ENCODE measurements at regions not wholly inside any gene's neighbourhood (a gene's known extent, or its start where the extent isn't known, plus 50 kb on each side); places are given as distances from the start of the nearest gene placed in this dataset.

DNA sequence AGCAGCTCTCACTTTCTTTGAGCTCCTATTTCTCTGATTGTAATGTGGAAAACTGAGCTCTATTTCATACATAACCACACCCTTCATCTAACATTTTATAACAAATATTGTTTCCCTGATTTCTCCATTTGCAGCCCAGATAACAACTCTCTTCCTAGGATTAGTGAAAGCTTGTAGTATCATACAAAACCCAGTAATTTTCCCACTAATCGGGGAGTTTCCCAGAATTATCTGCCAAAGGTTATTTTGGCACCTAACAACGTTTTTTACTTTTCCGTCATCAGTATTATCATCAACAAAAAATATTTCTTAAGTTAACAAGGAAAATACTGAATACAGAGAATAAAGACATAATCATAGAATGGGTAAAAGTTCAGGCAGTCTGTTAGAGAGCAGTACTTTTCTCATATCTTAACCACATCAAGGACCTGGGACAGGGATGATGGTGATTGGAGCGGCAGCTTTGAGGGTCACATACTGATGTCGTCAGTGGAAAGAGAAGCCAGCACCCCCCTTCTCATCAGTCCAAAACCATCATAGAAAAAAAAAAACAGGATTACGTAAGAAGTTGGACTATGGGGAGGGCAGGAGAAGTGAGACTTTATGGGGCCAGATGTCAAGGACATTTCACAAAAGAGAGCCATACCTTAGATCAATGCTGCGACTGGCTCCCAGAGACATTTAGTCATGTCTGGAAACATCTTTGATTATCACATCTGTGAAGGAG, 166.1 kb upstream of the TNFAIP3 start:
- ATAC-seq (no peak), DNase-seq (no peak)
- H3K4me1 ChIP-seq (ENCODE audit: insufficient read depth, low read length), result peaks cover 10% of the 10 kb centered on the region; the same call in 1 of the 2 replicates
- H3K4me2 ChIP-seq (ENCODE audit: low read length), result no peak overlapping the region
- H3F3A ChIP-seq (ENCODE audit: low read length, unreplicated experiment), result no peaks in the 10 kb centered on the region
- ChIA-PET POLR2A (ENCODE audit: unreplicated experiment) (interaction anchor here (0.7 kb wide), 1 partner anchor 275 kb away, joined by 3 read pairs; no protein-coding TSS in a partner anchor), CTCF (no interaction called here)
- H3K9me3 ChIP-seq (ENCODE audit: low read length), result no peaks in the 10 kb centered on the region
- H3K4me3 ChIP-seq (ENCODE audit: low read length), result no peak overlapping the region
- H4K20me1 ChIP-seq (ENCODE audit: low read length), result no peaks in the 10 kb centered on the region
- TF ChIP-seq EZH2 (IDR thresholded peaks at IDR 0.05; ENCODE audit: low read length, unreplicated experiment) (no peak), EZH2phosphoT487 (IDR thresholded peaks at IDR 0.05; ENCODE audit: borderline replicate concordance, low read length) (no peak)
- TF ChIP-seq, protein P1, sequence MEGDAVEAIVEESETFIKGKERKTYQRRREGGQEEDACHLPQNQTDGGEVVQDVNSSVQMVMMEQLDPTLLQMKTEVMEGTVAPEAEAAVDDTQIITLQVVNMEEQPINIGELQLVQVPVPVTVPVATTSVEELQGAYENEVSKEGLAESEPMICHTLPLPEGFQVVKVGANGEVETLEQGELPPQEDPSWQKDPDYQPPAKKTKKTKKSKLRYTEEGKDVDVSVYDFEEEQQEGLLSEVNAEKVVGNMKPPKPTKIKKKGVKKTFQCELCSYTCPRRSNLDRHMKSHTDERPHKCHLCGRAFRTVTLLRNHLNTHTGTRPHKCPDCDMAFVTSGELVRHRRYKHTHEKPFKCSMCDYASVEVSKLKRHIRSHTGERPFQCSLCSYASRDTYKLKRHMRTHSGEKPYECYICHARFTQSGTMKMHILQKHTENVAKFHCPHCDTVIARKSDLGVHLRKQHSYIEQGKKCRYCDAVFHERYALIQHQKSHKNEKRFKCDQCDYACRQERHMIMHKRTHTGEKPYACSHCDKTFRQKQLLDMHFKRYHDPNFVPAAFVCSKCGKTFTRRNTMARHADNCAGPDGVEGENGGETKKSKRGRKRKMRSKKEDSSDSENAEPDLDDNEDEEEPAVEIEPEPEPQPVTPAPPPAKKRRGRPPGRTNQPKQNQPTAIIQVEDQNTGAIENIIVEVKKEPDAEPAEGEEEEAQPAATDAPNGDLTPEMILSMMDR (conservative IDR thresholded peaks at IDR 0.05; ENCODE audit: low read depth, low read length), result no peak
- no peaks in the 10 kb centered on the region for H3K27me3 ChIP-seq (ENCODE audit: low read length)
- intact Hi-C loops (cut with micrococcal nuclease), result no loop called here
- no peaks in the 10 kb centered on the region for H3K9me2 ChIP-seq (replicated peaks; ENCODE audit: low read length)
- no peak overlapping the region for H3K9ac ChIP-seq (ENCODE audit: low read length)
- no peak overlapping the region for H3K27ac ChIP-seq (ENCODE audit: low read length)
- no peak overlapping the region for H2AFZ ChIP-seq (ENCODE audit: low read length)
- no peaks in the 10 kb centered on the region for H3K79me2 ChIP-seq (ENCODE audit: low read length)
- BruUV-seq (replicated peaks), result no TSS peak
- no peaks in the 10 kb centered on the region for H3K36me3 ChIP-seq (ENCODE audit: low read depth, low read length)

DNA sequence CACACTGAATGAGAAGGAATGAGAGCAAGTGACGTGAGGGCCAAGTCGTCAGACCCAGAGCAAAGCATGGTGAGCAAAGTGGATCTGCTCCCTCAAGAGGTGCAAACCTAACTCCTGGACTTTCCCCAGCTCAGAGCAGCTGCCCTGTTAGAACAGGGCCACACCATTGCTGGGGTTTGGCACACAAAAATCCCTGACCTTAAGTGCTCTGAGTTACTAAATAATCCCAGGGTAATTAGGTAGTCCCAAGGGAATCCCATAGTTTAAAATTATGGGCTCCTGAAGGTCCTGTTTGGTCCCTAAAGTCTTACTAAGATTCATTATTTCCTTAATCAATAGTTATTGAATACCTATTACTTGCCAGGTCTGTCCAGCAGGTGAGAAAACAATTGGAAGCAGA, 165.1 kb upstream of the TNFAIP3 start:
- Histone ChIP-seq H3K36me3 (ENCODE audit: low read depth, low read length) (no peaks in the 10 kb centered on the region), H3K9ac (ENCODE audit: low read length) (no peak overlapping the region), H3K4me1 (ENCODE audit: insufficient read depth, low read length) (peaks cover 10% of the 10 kb centered on the region; the same call in 1 of the 2 replicates), H3K27ac (ENCODE audit: low read length) (no peak overlapping the region), H3K27me3 (ENCODE audit: low read length) (no peaks in the 10 kb centered on the region), H3K4me3 (ENCODE audit: low read length) (no peak overlapping the region), H2AFZ (ENCODE audit: low read length) (no peak overlapping the region), H3K79me2 (ENCODE audit: low read length) (no peaks in the 10 kb centered on the region), H3K9me3 (ENCODE audit: low read length) (no peaks in the 10 kb centered on the region), H4K20me1 (ENCODE audit: low read length) (no peaks in the 10 kb centered on the region), H3K4me2 (ENCODE audit: low read length) (no peak overlapping the region), H3K9me2 (replicated peaks; ENCODE audit: low read length) (no peaks in the 10 kb centered on the region), H3F3A (ENCODE audit: low read length, unreplicated experiment) (no peaks in the 10 kb centered on the region)
- ChIA-PET CTCF (no interaction called here), POLR2A (ENCODE audit: unreplicated experiment) (no interaction called here)
- TF ChIP-seq EZH2 (IDR thresholded peaks at IDR 0.05; ENCODE audit: low read length, unreplicated experiment) (no peak), EZH2phosphoT487 (IDR thresholded peaks at IDR 0.05; ENCODE audit: borderline replicate concordance, low read length) (no peak)
- TF ChIP-seq, protein P1 (conservative IDR thresholded peaks at IDR 0.05; ENCODE audit: low read depth, low read length), result no peak
- DNase-seq (no peak), ATAC-seq (no peak)
- intact Hi-C loops (cut with micrococcal nuclease), result no loop called here
- BruUV-seq (replicated peaks), result no TSS peak

DNA sequence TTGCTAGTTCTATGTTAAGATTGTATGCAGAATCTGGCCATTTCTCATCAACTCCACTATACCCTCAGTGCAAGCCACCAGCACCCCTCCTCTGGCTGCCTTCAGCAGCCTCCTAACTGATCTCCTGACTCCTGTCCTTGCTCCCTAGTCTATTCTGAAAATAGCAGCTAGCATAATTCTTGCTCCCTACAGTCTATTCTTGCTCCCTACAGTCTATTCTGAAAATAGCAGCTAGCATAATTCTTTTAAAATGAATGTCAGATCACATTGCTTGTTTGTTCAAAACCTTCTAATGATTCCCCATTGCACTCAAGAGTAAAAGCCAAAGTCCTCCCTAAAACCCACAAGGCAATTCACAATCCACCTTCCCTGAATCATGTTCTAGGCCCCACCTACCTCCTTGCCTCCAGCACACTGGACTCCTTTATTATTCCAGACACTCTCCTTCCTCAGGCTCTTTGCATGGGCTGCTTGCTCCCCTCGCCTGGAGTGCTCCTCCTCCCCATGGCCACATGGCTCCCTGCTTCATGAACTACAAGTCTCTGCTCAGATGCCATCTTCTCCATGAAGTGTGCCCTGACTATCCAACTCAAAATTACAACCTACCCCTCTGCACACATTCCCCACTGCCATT, 164.2 kb upstream of the TNFAIP3 start:
- intact Hi-C loops (cut with micrococcal nuclease), result no loop called here

More for the DNA sequence above, 164.2 kb upstream of the TNFAIP3 start:
- H3K4me1 ChIP-seq (ENCODE audit: insufficient read depth, low read length), result peaks cover 15% of the 10 kb centered on the region; the same call in 1 of the 2 replicates
- CTCF ChIA-PET, result no interaction called here
- TF ChIP-seq, protein P1 (conservative IDR thresholded peaks at IDR 0.05; ENCODE audit: low read depth, low read length), result no peak
- TF ChIP-seq EZH2 (IDR thresholded peaks at IDR 0.05; ENCODE audit: low read length, unreplicated experiment) (no peak), EZH2phosphoT487 (IDR thresholded peaks at IDR 0.05; ENCODE audit: borderline replicate concordance, low read length) (no peak)
- BruUV-seq (replicated peaks), result no TSS peak
- H3K36me3 ChIP-seq (ENCODE audit: low read depth, low read length), result no peaks in the 10 kb centered on the region
- H3K27me3 ChIP-seq (ENCODE audit: low read length), result no peaks in the 10 kb centered on the region
- H3K4me2 ChIP-seq (ENCODE audit: low read length), result no peak overlapping the region
- DNase-seq (no peak), ATAC-seq (no peak)
- no peak overlapping the region for H3K4me3 ChIP-seq (ENCODE audit: low read length)
- no peaks in the 10 kb centered on the region for H3K9me3 ChIP-seq (ENCODE audit: low read length)
- H3K79me2 ChIP-seq (ENCODE audit: low read length), result no peaks in the 10 kb centered on the region
- H3K27ac ChIP-seq (ENCODE audit: low read length), result no peak overlapping the region
- POLR2A ChIA-PET (ENCODE audit: unreplicated experiment), result no interaction called here
- no peak overlapping the region for H2AFZ ChIP-seq (ENCODE audit: low read length)
- H3K9me2 ChIP-seq (replicated peaks; ENCODE audit: low read length), result no peaks in the 10 kb centered on the region
- no peaks in the 10 kb centered on the region for H4K20me1 ChIP-seq (ENCODE audit: low read length)
- H3F3A ChIP-seq (ENCODE audit: low read length, unreplicated experiment), result no peaks in the 10 kb centered on the region
- H3K9ac ChIP-seq (ENCODE audit: low read length), result no peak overlapping the region

Measured in PC-3 (cell line).